GM23248 (cell line): ENCODE measurements at regions not wholly inside any gene's neighbourhood (a gene's known extent, or its start where the extent isn't known, plus 50 kb on each side); places are given as distances from the start of the nearest gene placed in this dataset.
"Not testable (repeated sequence)": the region's sequence is repeated elsewhere in the genome, so short reads cannot be mapped to it uniquely, and the experiment has no call there.

Experiments used
- DNase-seq: peaks from one replicate; pipeline ENCODE4 v3.0.0-alpha.2; 2015
- H2AFZ ChIP-seq: fragments of 200-600 bp; sonication (generic); 2 replicates; pipeline ENCODE4 v1.6.1; 2016; ENCODE audit warnings: antibody characterized with exemption
- H3F3A ChIP-seq: fragments of 200-600 bp; sonication (generic); 2 replicates; pipeline ENCODE4 v1.6.1; 2016; ENCODE audit warnings: mild to moderate bottlenecking, antibody characterized with exemption, mixed run types; ENCODE audit not compliant: insufficient read depth
- H3K27ac ChIP-seq: fragments of 200-600 bp; sonication (generic); 2 replicates; pipeline ENCODE4 v1.5.1; 2016; ENCODE audit warnings: mild to moderate bottlenecking
- H3K27me3 ChIP-seq: fragments of 200-600 bp; sonication (generic); replicated peaks from 2 replicates; pipeline ENCODE4 v1.6.1; 2016; ENCODE audit warnings: mild to moderate bottlenecking; ENCODE audit not compliant: insufficient read depth
- H3K36me3 ChIP-seq: fragments of 200-600 bp; sonication (generic); 2 replicates; pipeline ENCODE4 v1.6.1; 2016; ENCODE audit warnings: low read depth, mild to moderate bottlenecking
- H3K4me1 ChIP-seq: fragments of 200-600 bp; sonication (generic); 2 replicates; pipeline ENCODE4 v1.6.1; 2016; ENCODE audit warnings: mild to moderate bottlenecking; ENCODE audit not compliant: insufficient read depth
- H3K4me2 ChIP-seq: fragments of 200-600 bp; sonication (generic); one replicate; pipeline ENCODE4 v1.6.1; 2016; ENCODE audit warnings: mild to moderate bottlenecking; ENCODE audit not compliant: unreplicated experiment
- H3K4me3 ChIP-seq: fragments of 200-600 bp; sonication (generic); 2 replicates; pipeline ENCODE4 v1.5.1; 2016; ENCODE audit warnings: mild to moderate bottlenecking
- H3K79me2 ChIP-seq: fragments of 200-600 bp; sonication (generic); 2 replicates; pipeline ENCODE4 v1.6.1; 2016; ENCODE audit warnings: mild to moderate bottlenecking; ENCODE audit not compliant: insufficient read depth
- H3K9ac ChIP-seq: fragments of 200-600 bp; sonication (generic); 2 replicates; pipeline ENCODE4 v1.6.1; 2016; ENCODE audit warnings: mild to moderate bottlenecking
- H3K9me2 ChIP-seq: fragments of 200-600 bp; sonication (generic); 2 replicates; pipeline ENCODE4 v1.6.1; 2016; ENCODE audit warnings: mixed run types, mild to moderate bottlenecking, moderate library complexity; ENCODE audit not compliant: insufficient read depth
- H3K9me3 ChIP-seq: fragments of 200-600 bp; sonication (generic); one replicate; pipeline ENCODE4 v1.6.1; 2017; ENCODE audit warnings: low read depth
- H4K20me1 ChIP-seq: fragments of 200-600 bp; sonication (generic); 2 replicates; pipeline ENCODE4 v1.6.0; 2016; ENCODE audit not compliant: insufficient read depth
- EZH2 ChIP-seq: fragments of 200-600 bp; sonication (generic); IDR thresholded peaks from 2 replicates; pipeline ENCODE4 v1.6.1; 2018; ENCODE audit warnings: antibody characterized with exemption, mild to moderate bottlenecking; ENCODE audit not compliant: insufficient read depth, poor library complexity, severe bottlenecking
- EZH2phosphoT487 ChIP-seq: fragments of 200-600 bp; sonication (generic); IDR thresholded peaks from 2 replicates; pipeline ENCODE4 v1.6.1; 2018; ENCODE audit warnings: antibody characterized with exemption, moderate library complexity, mild to moderate bottlenecking, low read depth; ENCODE audit not compliant: insufficient read depth
- WGBS, 2 experiments: methylation state at CpG; one replicate each; pipeline ENCODE4 v1.1.6; 2015 to 2017; ENCODE audit warnings: low lambda C conversion rate in 2 of 2, low coverage in 1 of 2; ENCODE audit errors: missing lambda C conversion rate in 2 of 2; 5-methylcytosine and 5-hydroxymethylcytosine counted together
- in situ Hi-C: fragments of 300-500 bp; cut with MboI; formaldehyde crosslinking; loops from 2 replicates; pipeline ENCODE4 v1.15.0; 2020

DNA sequence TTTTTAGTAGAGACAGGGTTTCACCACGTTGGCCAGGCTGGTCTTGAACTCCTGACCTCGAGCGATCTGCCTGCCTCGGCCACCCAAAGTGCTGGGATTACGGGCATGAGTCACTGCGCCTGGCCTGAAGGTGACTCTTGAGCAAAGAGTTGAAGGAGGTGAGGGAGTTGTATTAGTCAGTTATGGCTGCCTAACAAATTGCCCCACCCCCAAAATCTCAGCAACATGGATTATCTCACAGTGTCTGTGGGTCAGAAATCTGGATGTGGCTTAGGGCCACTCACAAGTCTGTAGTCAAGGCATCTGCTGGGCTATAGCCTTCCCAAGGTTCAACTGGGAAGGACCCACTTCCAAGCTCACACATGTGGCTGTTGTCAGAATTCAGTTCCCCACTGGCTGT lies 52.8 kb upstream of the ADGRE5 start:
- no peaks in the 10 kb centered on the region for H4K20me1 ChIP-seq
- TF ChIP-seq EZH2phosphoT487 (no peak), EZH2 (no peak)
- no peak overlapping the region for H3K4me2 ChIP-seq
- DNase-seq = no peak
- no peaks in the 10 kb centered on the region for H3K9me2 ChIP-seq
- no peak overlapping the region for H3K9ac ChIP-seq
- no peaks in the 10 kb centered on the region; the same call in 1 of the 2 replicates for H3K27me3 ChIP-seq
- no peaks in the 10 kb centered on the region for H3K9me3 ChIP-seq
- H3K36me3 ChIP-seq = no peaks in the 10 kb centered on the region
- no peak overlapping the region for H2AFZ ChIP-seq
- H3K4me3 ChIP-seq = no peak overlapping the region
- no peak overlapping the region for H3K27ac ChIP-seq
- no peaks in the 10 kb centered on the region for H3K4me1 ChIP-seq
- in situ Hi-C loops = loop anchor here (25.0 kb wide), 1 partner anchor 441 kb away; the partner anchor contains the start of gene NANOS3
- no peaks in the 10 kb centered on the region for H3F3A ChIP-seq
- 87 to 89% methylated on average over 6 of the region's 6 CpGs for WGBS, 2 experiments
- H3K79me2 ChIP-seq = no peaks in the 10 kb centered on the region

DNA sequence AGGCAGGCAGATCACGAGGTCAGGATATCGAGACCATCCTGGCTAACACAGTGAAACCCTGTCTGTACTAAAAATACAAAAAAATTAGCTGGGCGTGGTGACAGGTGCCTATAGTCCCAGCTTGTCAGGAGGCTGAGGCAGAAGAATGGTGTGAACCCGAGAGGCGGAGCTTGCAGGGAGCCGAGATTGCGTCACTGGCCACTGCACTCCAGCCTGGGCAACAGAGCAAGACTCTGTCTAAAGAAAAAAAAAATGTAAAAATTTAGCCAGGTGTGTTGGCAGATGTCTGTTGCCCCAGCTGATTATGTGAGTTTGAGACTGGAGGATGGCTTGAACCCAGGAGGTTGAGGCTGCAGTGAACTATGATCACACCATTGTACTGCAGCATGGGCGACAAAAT lies 54.2 kb upstream of the ADGRE5 start:
- WGBS, 2 experiments = 54 to 58% methylated on average over 8 of the region's 8 CpGs
- H3K4me2 ChIP-seq = not testable (repeated sequence)

DNA sequence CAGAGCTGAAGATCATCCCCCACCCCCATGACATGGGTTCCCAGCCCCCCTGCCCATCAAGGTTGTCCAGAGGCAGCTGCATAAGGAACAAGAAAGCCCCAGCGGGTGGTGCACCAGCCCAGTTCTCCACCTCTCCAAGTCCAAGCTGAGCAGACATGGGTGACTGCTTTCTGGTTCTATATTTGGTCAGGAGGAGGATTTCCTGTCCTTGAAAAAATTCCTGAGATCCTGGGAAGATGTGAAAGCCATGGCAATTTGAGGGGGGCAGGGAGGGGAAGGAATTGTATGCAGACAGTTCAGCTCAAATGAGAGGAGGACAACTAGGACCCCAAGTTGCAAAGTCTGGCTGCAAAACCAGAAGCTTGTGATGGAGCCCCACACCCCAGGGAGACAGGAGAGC lies 55.4 kb upstream of the ADGRE5 start:
- in situ Hi-C loops = loop anchor here (25.0 kb wide), 1 partner anchor 439 kb away; the partner anchor contains the start of gene NANOS3
- H3K36me3 ChIP-seq = no peaks in the 10 kb centered on the region
- TF ChIP-seq EZH2 (no peak), EZH2phosphoT487 (no peak)
- no peaks in the 10 kb centered on the region for H3F3A ChIP-seq
- H3K9ac ChIP-seq = no peak overlapping the region
- no peaks in the 10 kb centered on the region for H3K4me1 ChIP-seq
- H3K4me2 ChIP-seq = no peak overlapping the region
- H3K27ac ChIP-seq = no peak overlapping the region
- no peak overlapping the region for H3K4me3 ChIP-seq
- no peaks in the 10 kb centered on the region for H3K9me3 ChIP-seq
- H3K27me3 ChIP-seq = peaks cover 5% of the 10 kb centered on the region; the same call in 1 of the 2 replicates
- DNase-seq = no peak
- WGBS, 2 experiments = 40 to 73% methylated on average over 1 of the region's 1 CpG
- no peaks in the 10 kb centered on the region for H4K20me1 ChIP-seq
- no peaks in the 10 kb centered on the region for H3K79me2 ChIP-seq
- no peaks in the 10 kb centered on the region for H3K9me2 ChIP-seq
- H2AFZ ChIP-seq = no peak overlapping the region

More for the DNA sequence above, 54.2 kb upstream of the ADGRE5 start:
- not testable (repeated sequence) for H2AFZ ChIP-seq, H4K20me1 ChIP-seq, H3K36me3 ChIP-seq, H3K79me2 ChIP-seq, H3K9ac ChIP-seq, H3K9me3 ChIP-seq, H3K27ac ChIP-seq, H3F3A ChIP-seq, H3K4me3 ChIP-seq, H3K27me3 ChIP-seq, DNase-seq, H3K4me1 ChIP-seq, H3K9me2 ChIP-seq
- in situ Hi-C loops = loop anchor here (25.0 kb wide), 1 partner anchor 440 kb away; the partner anchor contains the start of gene NANOS3

GRCh38 chr19:14325134-14325533 lies 56.1 kb upstream of the ADGRE5 start:
- no peak for DNase-seq
- in situ Hi-C loops = loop anchor here (25.0 kb wide), 1 partner anchor 438 kb away; the partner anchor contains the start of gene NANOS3
- Histone ChIP-seq H3K9me3 (no peaks in the 10 kb centered on the region), H3K36me3 (no peaks in the 10 kb centered on the region), H3K9me2 (no peaks in the 10 kb centered on the region), H3K4me1 (no peaks in the 10 kb centered on the region), H4K20me1 (no peaks in the 10 kb centered on the region), H3K27me3 (peaks cover 5% of the 10 kb centered on the region; the same call in 1 of the 2 replicates), H3K27ac (no peak overlapping the region), H2AFZ (no peak overlapping the region), H3F3A (no peaks in the 10 kb centered on the region), H3K4me3 (no peak overlapping the region), H3K4me2 (no peak overlapping the region), H3K9ac (no peak overlapping the region), H3K79me2 (no peaks in the 10 kb centered on the region)
- TF ChIP-seq EZH2phosphoT487 (no peak), EZH2 (no peak)
- 70 to 77% methylated on average over 3 of the region's 3 CpGs for WGBS, 2 experiments
